HG02798 (cell line): ENCODE measurements at regions not wholly inside any gene's neighbourhood (a gene's known extent, or its start where the extent isn't known, plus 50 kb on each side); places are given as distances from the start of the nearest gene placed in this dataset.
A peak's percentile ranks its signal among the peaks of the same experiment; 100 is the strongest.

Source experiments
- ATAC-seq: cut with Tn5 transposase; IDR thresholded peaks from one replicate; pipeline ENCODE4 v1.9.1; 2021; ENCODE audit warnings: mild to moderate bottlenecking; ENCODE audit not compliant: unreplicated experiment, poor library complexity

GRCh38 chr13:46964789-46965527, 68.1 kb upstream of the HTR2A start:
- ATAC-seq, result no peak

- no peak for ATAC-seq
These were observed 67.1 kb upstream of the HTR2A start for GRCh38 chr13:46963904-46964303.

- no peak for ATAC-seq
These were observed 65.6 kb upstream of the HTR2A start for GRCh38 chr13:46962281-46962941.

- ATAC-seq, result peak; percentile 99
These were observed 64.9 kb upstream of the HTR2A start for GRCh38 chr13:46961719-46962118.

- no peak for ATAC-seq
These were observed 57.1 kb upstream of the HTR2A start for GRCh38 chr13:46953941-46954340.

GRCh38 chr13:46953331-46953730, 56.5 kb upstream of the HTR2A start:
- ATAC-seq, result no peak

- no peak for ATAC-seq
These were observed 54.7 kb upstream of the HTR2A start for GRCh38 chr13:46951516-46951915.

- ATAC-seq, result no peak
These were observed 52.4 kb upstream of the HTR2A start for GRCh38 chr13:46949211-46949610.

- ATAC-seq, result no peak
These were observed 51.5 kb upstream of the HTR2A start for GRCh38 chr13:46948338-46948737.

GRCh38 chr13:46947425-46948191, 50.8 kb upstream of the HTR2A start:
- ATAC-seq, result no peak
